Neuronal stem cell (in vitro differentiated cells): ENCODE measurements at regions not wholly inside any gene's neighbourhood (a gene's known extent, or its start where the extent isn't known, plus 50 kb on each side); places are given as distances from the start of the nearest gene placed in this dataset.
A peak's percentile ranks its signal among the peaks of the same experiment; 100 is the strongest.
"Not testable (repeated sequence)": the region's sequence is repeated elsewhere in the genome, so short reads cannot be mapped to it uniquely, and the experiment has no call there.

ENCODE experiments used
- DNase-seq: peaks from one replicate; pipeline ENCODE4 v3.0.0-alpha.2; 2013; ENCODE audit warnings: low spot score
- H2AFZ ChIP-seq: one replicate; pipeline ENCODE4 v1.6.1; 2013; ENCODE audit warnings: mild to moderate bottlenecking, low read length, inconsistent platforms
- H2AK5ac ChIP-seq: 2 replicates; pipeline ENCODE4 v1.6.1; 2013; ENCODE audit warnings: low read depth, mild to moderate bottlenecking, inconsistent platforms, low read length, moderate library complexity, mixed read lengths
- H2BK120ac ChIP-seq: 2 replicates; pipeline ENCODE4 v1.6.1; 2013; ENCODE audit warnings: low read depth, mild to moderate bottlenecking, inconsistent platforms, low read length, moderate library complexity, mixed read lengths
- H2BK12ac ChIP-seq: one replicate; pipeline ENCODE4 v1.6.1; 2013; ENCODE audit warnings: low read length, inconsistent platforms
- H2BK15ac ChIP-seq: 2 replicates; pipeline ENCODE4 v1.6.1; 2013; ENCODE audit warnings: mild to moderate bottlenecking, low read length, inconsistent platforms, mixed read lengths
- H2BK5ac ChIP-seq: one replicate; pipeline ENCODE4 v1.6.1; 2013; ENCODE audit warnings: inconsistent platforms, mild to moderate bottlenecking, low read length, moderate library complexity
- H3K14ac ChIP-seq: one replicate; pipeline ENCODE4 v1.6.1; 2013; ENCODE audit warnings: low read length, inconsistent platforms
- H3K18ac ChIP-seq: 2 replicates; pipeline ENCODE4 v1.6.1; 2013; ENCODE audit warnings: low read length, inconsistent platforms
- H3K23ac ChIP-seq: 2 replicates; pipeline ENCODE4 v1.6.1; 2013; ENCODE audit warnings: low read depth, mild to moderate bottlenecking, mixed read lengths, low read length, inconsistent platforms; ENCODE audit not compliant: poor library complexity
- H3K27ac ChIP-seq: replicated peaks from 3 replicates; pipeline ENCODE4 v1.5.1; 2013; ENCODE audit warnings: low read length, inconsistent platforms
- H3K27me3 ChIP-seq, 3 experiments: 2 replicates each; pipeline ENCODE4 v1.6.1; 2013; ENCODE audit warnings: low read length in 3 of 3, mild to moderate bottlenecking in 2 of 3, inconsistent platforms in 1 of 3, low read depth in 1 of 3, mixed read lengths in 1 of 3, moderate library complexity in 1 of 3; ENCODE audit not compliant: control insufficient read depth in 3 of 3, insufficient read depth in 3 of 3
- H3K36me3 ChIP-seq, 2 donors: replicated peaks in 1 of 2; 2 replicates each; pipeline ENCODE4 v1.6.1; 2013; ENCODE audit warnings: low read length in 2 of 2; ENCODE audit not compliant: control insufficient read depth in 2 of 2, insufficient read depth in 2 of 2
- H3K4ac ChIP-seq: 2 replicates; pipeline ENCODE4 v1.6.1; 2013; ENCODE audit warnings: inconsistent platforms, mild to moderate bottlenecking, low read length, moderate library complexity
- H3K4me1 ChIP-seq, 2 donors: 1 replicate in 1 of 2; 2 replicates in 1 of 2; pipeline ENCODE4 v1.6.1; 2013; ENCODE audit warnings: low read length in 2 of 2, low read depth in 1 of 2; ENCODE audit not compliant: control insufficient read depth in 2 of 2, insufficient read depth in 1 of 2
- H3K4me2 ChIP-seq: one replicate; pipeline ENCODE4 v1.6.1; 2013; ENCODE audit warnings: mild to moderate bottlenecking, low read length, inconsistent platforms; ENCODE audit not compliant: insufficient read depth, poor library complexity, severe bottlenecking
- H3K4me3 ChIP-seq, 2 donors: 2 replicates each; pipeline ENCODE4 v1.5.1; 2013; ENCODE audit warnings: low read length in 2 of 2, mild to moderate bottlenecking in 2 of 2, inconsistent platforms in 1 of 2, moderate library complexity in 1 of 2
- H3K79me1 ChIP-seq: one replicate; pipeline ENCODE4 v1.6.1; 2013; ENCODE audit warnings: low read depth, mild to moderate bottlenecking, inconsistent platforms, low read length, moderate library complexity
- H3K9ac ChIP-seq: one replicate; pipeline ENCODE4 v1.6.1; 2013; ENCODE audit warnings: mild to moderate bottlenecking, low read depth, low read length, inconsistent platforms; ENCODE audit not compliant: poor library complexity
- H3K9me3 ChIP-seq, 2 donors: replicated peaks in 1 of 2; 2 replicates each; pipeline versions ENCODE3 to v1.6.1; 2013; ENCODE audit warnings: low read length in 2 of 2, mild to moderate bottlenecking in 2 of 2, inconsistent platforms in 1 of 2, low read depth in 1 of 2, mixed read lengths in 1 of 2, moderate library complexity in 1 of 2; ENCODE audit not compliant: control insufficient read depth in 2 of 2, insufficient read depth in 1 of 2
- H4K8ac ChIP-seq: one replicate; pipeline ENCODE4 v1.6.1; 2013; ENCODE audit warnings: low read depth, mild to moderate bottlenecking, inconsistent platforms, low read length, moderate library complexity
- H4K91ac ChIP-seq: one replicate; pipeline ENCODE4 v1.6.1; 2013; ENCODE audit warnings: low read length, low read depth, mild to moderate bottlenecking, inconsistent platforms; ENCODE audit not compliant: poor library complexity
- WGBS, 2 donors: extraction: QIAGEN DNeasy Blood & Tissue Kit; methylation state at CpG; one replicate each; pipeline ENCODE4 v1.1.7; 2013; ENCODE audit warnings: missing lambda C conversion rate in 2 of 2, mixed read lengths in 1 of 2; ENCODE audit not compliant: insufficient read length in 2 of 2, insufficient replicate concordance in 1 of 2; ENCODE audit errors: extremely low coverage in 2 of 2; 5-methylcytosine and 5-hydroxymethylcytosine counted together

GRCh38 chr2:49844113-49844512, 689.8 kb upstream of the FSHR start:
- not testable (repeated sequence) for H3K23ac ChIP-seq, H3K4me3 ChIP-seq, H4K91ac ChIP-seq, H3K36me3 ChIP-seq, H3K14ac ChIP-seq, H3K27me3 ChIP-seq, H3K27ac ChIP-seq, H3K9ac ChIP-seq, H3K4me2 ChIP-seq, H3K79me1 ChIP-seq, H2BK12ac ChIP-seq, H3K18ac ChIP-seq, DNase-seq, H2BK15ac ChIP-seq, H2AK5ac ChIP-seq, H3K4ac ChIP-seq, H2BK120ac ChIP-seq, H3K4me1 ChIP-seq, H2AFZ ChIP-seq, H2BK5ac ChIP-seq, H4K8ac ChIP-seq
- peaks cover 6 to 15% of the 10 kb centered on the region in 2 donors for H3K9me3 ChIP-seq
- no CpG with 5 or more reads among the region's 6 CpGs for WGBS, 2 donors

GRCh38 chr2:49843314-49843713, 689.0 kb upstream of the FSHR start:
- Histone ChIP-seq H2AFZ (no peak overlapping the region), H2BK15ac (no peak overlapping the region), H3K4ac (no peak overlapping the region), H3K36me3 (no peaks in the 10 kb centered on the region), H3K14ac (no peak overlapping the region), H3K27ac (no peak overlapping the region), H3K9ac (no peak overlapping the region), H3K23ac (no peak overlapping the region), H3K4me2 (no peak overlapping the region), H2BK12ac (no peak overlapping the region), H4K91ac (no peak overlapping the region), H2BK120ac (no peak overlapping the region), H2BK5ac (no peak overlapping the region), H3K9me3 (peaks cover 6 to 15% of the 10 kb centered on the region in 2 donors), H4K8ac (no peak overlapping the region), H2AK5ac (no peak overlapping the region), H3K4me1 (peaks cover 0 to 6% of the 10 kb centered on the region in 2 donors), H3K79me1 (no peaks in the 10 kb centered on the region), H3K18ac (no peak overlapping the region), H3K27me3 (no peaks in the 10 kb centered on the region), H3K4me3 (no peak overlapping the region)
- no peak for DNase-seq
- no CpG with 5 or more reads among the region's 2 CpGs for WGBS, 2 donors

GRCh38 chr2:49840428-49840975, 686.2 kb upstream of the FSHR start:
- Histone ChIP-seq H2BK5ac (no peak overlapping the region), H3K23ac (no peak overlapping the region), H3K79me1 (no peaks in the 10 kb centered on the region), H3K18ac (no peak overlapping the region), H3K9me3 (peaks cover 6 to 15% of the 10 kb centered on the region in 2 donors), H3K14ac (no peak overlapping the region), H2BK15ac (no peak overlapping the region), H3K36me3 (no peaks in the 10 kb centered on the region), H2BK12ac (no peak overlapping the region), H3K4ac (no peak overlapping the region), H2AK5ac (no peak overlapping the region), H3K27ac (no peak overlapping the region), H3K4me2 (no peak overlapping the region), H3K4me3 (no peak overlapping the region), H2AFZ (peak overlapping the region; percentile 42), H4K91ac (no peak overlapping the region), H2BK120ac (no peak overlapping the region), H3K4me1 (peaks cover 0 to 3% of the 10 kb centered on the region in 2 donors), H3K27me3 (no peaks in the 10 kb centered on the region), H3K9ac (no peak overlapping the region), H4K8ac (no peak overlapping the region)
- no peak for DNase-seq
- no CpG with 5 or more reads among the region's 5 CpGs for WGBS, 2 donors

- no peaks in the 10 kb centered on the region for H3K79me1 ChIP-seq
- no peak overlapping the region for H4K91ac ChIP-seq
- H2AK5ac ChIP-seq, result no peak overlapping the region
- WGBS, 2 donors, result no CpG with 5 or more reads among the region's 5 CpGs
- H3K9ac ChIP-seq, result no peak overlapping the region
- H3K18ac ChIP-seq, result no peak overlapping the region
- no peaks in the 10 kb centered on the region for H3K27me3 ChIP-seq
- no peak overlapping the region for H3K27ac ChIP-seq
- H3K23ac ChIP-seq, result no peak overlapping the region
- H3K4me2 ChIP-seq, result no peak overlapping the region
- no peak overlapping the region for H2AFZ ChIP-seq
- no peak overlapping the region for H2BK5ac ChIP-seq
- no peak overlapping the region for H2BK120ac ChIP-seq
- no peak for DNase-seq
- no peaks in the 10 kb centered on the region for H3K4me1 ChIP-seq
- H2BK12ac ChIP-seq, result no peak overlapping the region
- no peak overlapping the region for H4K8ac ChIP-seq
- H3K14ac ChIP-seq, result no peak overlapping the region
- H2BK15ac ChIP-seq, result no peak overlapping the region
- no peak overlapping the region for H3K4me3 ChIP-seq
- H3K9me3 ChIP-seq, result peaks cover 6 to 15% of the 10 kb centered on the region in 2 donors
- no peak overlapping the region for H3K4ac ChIP-seq
- no peaks in the 10 kb centered on the region for H3K36me3 ChIP-seq
These were observed 685.5 kb upstream of the FSHR start for GRCh38 chr2:49839818-49840217.
